GM12873 (cell line): ENCODE measurements at regions not wholly inside any gene's neighbourhood (a gene's known extent, or its start where the extent isn't known, plus 50 kb on each side); places are given as distances from the start of the nearest gene placed in this dataset.

ENCODE experiments used
- CTCF ChIP-seq: IDR thresholded peaks from 2 replicates; pipeline ENCODE4 v1.5.1; 2012; ENCODE audit warnings: low read depth, mild to moderate bottlenecking, moderate library complexity, low read length, control low read depth; ENCODE audit not compliant: insufficient read depth; ENCODE audit errors: missing control alignments

- no peak for TF ChIP-seq CTCF
Observed at GRCh38 chr4:116906758-116907157, 178.6 kb downstream of the TRAM1L1 start.

- no peak for TF ChIP-seq CTCF
Observed at GRCh38 chr4:116899561-116899960, 185.8 kb downstream of the TRAM1L1 start.

GRCh38 chr4:116885579-116885978 is 199.8 kb downstream of the TRAM1L1 start:
- no peak for TF ChIP-seq CTCF

GRCh38 chr4:116882503-116882902 is 202.9 kb downstream of the TRAM1L1 start:
- no peak for TF ChIP-seq CTCF

- TF ChIP-seq CTCF: no peak
Observed at GRCh38 chr4:116881077-116881476, 204.3 kb downstream of the TRAM1L1 start.

GRCh38 chr4:116880625-116881024 is 204.8 kb downstream of the TRAM1L1 start:
- TF ChIP-seq CTCF: no peak

GRCh38 chr4:116878280-116878679 is 207.1 kb downstream of the TRAM1L1 start:
- no peak for TF ChIP-seq CTCF
